SH-SY5Y (cell line): ENCODE measurements at regions not wholly inside any gene's neighbourhood (a gene's known extent, or its start where the extent isn't known, plus 50 kb on each side); places are given as distances from the start of the nearest gene placed in this dataset.

Experiments used
- GATA2 ChIP-seq: IDR thresholded peaks from 2 replicates; pipeline ENCODE4 v1.6.1; 2011; ENCODE audit warnings: mild to moderate bottlenecking, low read depth, low read length
- GATA3 ChIP-seq: IDR thresholded peaks from 2 replicates; pipeline ENCODE4 v1.6.1; 2011; ENCODE audit warnings: low read depth, mild to moderate bottlenecking, low read length, moderate library complexity

DNA sequence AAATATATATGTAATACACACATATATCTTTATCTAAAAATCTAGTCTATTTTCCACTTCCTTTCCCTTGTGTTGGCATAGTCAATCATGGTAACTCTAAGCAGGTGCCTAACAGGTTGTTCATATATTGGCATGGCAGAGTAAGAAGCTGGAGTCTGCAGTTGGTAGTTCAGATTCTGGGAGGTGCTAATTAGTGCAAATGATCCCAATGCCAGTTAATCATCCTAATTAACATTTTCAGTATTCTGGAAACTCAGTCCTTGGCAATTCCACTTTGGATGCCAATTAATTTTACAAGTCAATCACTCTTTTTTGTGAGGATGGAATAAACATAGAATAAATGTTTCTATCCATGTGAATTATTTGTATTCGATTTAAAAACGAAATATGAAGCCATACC lies 863.7 kb upstream of the SOX9 start:
- TF ChIP-seq GATA2 (no peak), GATA3 (no peak)
